RWPE2 (cell line): ENCODE measurements at regions not wholly inside any gene's neighbourhood (a gene's known extent, or its start where the extent isn't known, plus 50 kb on each side); places are given as distances from the start of the nearest gene placed in this dataset.

ENCODE experiments used
- ATAC-seq: fragments of 200-7000 bp; cut with Tn5 transposase; 3 replicates; pipeline ENCODE4 v1.9.1; 2021; ENCODE audit warnings: low read depth
- DNase-seq: peaks from one replicate; pipeline ENCODE4 v3.0.0-alpha.2; 2020; ENCODE audit warnings: low spot score
- H3K27ac ChIP-seq: fragments of 450-650 bp; 2 replicates; pipeline ENCODE4 v1.5.1; 2017; ENCODE audit warnings: mild to moderate bottlenecking; ENCODE audit not compliant: poor library complexity, severe bottlenecking
- H3K27me3 ChIP-seq: fragments of 250-450 bp; sonication (Bioruptor Pico); 2 replicates; pipeline ENCODE4 v1.5.1; 2021; ENCODE audit warnings: mild to moderate bottlenecking, moderate library complexity; ENCODE audit not compliant: insufficient read depth, poor library complexity, severe bottlenecking
- H3K36me3 ChIP-seq: fragments of 250-450 bp; sonication (Bioruptor Pico); 2 replicates; pipeline ENCODE4 v1.5.1; 2020; ENCODE audit warnings: low read depth, mild to moderate bottlenecking, moderate library complexity
- H3K4me1 ChIP-seq: fragments of 250-450 bp; sonication (Bioruptor Pico); 2 replicates; pipeline ENCODE4 v1.5.1; 2021; ENCODE audit warnings: mild to moderate bottlenecking, moderate library complexity; ENCODE audit not compliant: insufficient read depth, poor library complexity, severe bottlenecking
- H3K4me3 ChIP-seq: fragments of 250-450 bp; sonication (Bioruptor Pico); 2 replicates; pipeline ENCODE4 v1.5.1; 2021; ENCODE audit warnings: mild to moderate bottlenecking, moderate library complexity; ENCODE audit not compliant: severe bottlenecking
- H3K9me3 ChIP-seq: fragments of 250-450 bp; sonication (Bioruptor Pico); 2 replicates; pipeline ENCODE4 v1.5.1; 2021; ENCODE audit warnings: mild to moderate bottlenecking, moderate library complexity; ENCODE audit not compliant: severe bottlenecking
- TF ChIP-seq, protein P1 (sequence below): fragments of 450-650 bp; IDR thresholded peaks from one replicate; pipeline ENCODE4 v1.5.1; 2017; ENCODE audit warnings: mild to moderate bottlenecking, moderate library complexity; ENCODE audit not compliant: poor library complexity, severe bottlenecking

GRCh38 chr14:38868399-38869290 lies 234.4 kb downstream of the SEC23A start:
- Histone ChIP-seq H3K9me3 (no peaks in the 10 kb centered on the region), H3K27me3 (no peaks in the 10 kb centered on the region), H3K4me1 (no peaks in the 10 kb centered on the region), H3K36me3 (no peaks in the 10 kb centered on the region), H3K27ac (no peak overlapping the region), H3K4me3 (no peak overlapping the region)
- no peak for DNase-seq
- ATAC-seq, result no peak
- TF ChIP-seq, protein P1, sequence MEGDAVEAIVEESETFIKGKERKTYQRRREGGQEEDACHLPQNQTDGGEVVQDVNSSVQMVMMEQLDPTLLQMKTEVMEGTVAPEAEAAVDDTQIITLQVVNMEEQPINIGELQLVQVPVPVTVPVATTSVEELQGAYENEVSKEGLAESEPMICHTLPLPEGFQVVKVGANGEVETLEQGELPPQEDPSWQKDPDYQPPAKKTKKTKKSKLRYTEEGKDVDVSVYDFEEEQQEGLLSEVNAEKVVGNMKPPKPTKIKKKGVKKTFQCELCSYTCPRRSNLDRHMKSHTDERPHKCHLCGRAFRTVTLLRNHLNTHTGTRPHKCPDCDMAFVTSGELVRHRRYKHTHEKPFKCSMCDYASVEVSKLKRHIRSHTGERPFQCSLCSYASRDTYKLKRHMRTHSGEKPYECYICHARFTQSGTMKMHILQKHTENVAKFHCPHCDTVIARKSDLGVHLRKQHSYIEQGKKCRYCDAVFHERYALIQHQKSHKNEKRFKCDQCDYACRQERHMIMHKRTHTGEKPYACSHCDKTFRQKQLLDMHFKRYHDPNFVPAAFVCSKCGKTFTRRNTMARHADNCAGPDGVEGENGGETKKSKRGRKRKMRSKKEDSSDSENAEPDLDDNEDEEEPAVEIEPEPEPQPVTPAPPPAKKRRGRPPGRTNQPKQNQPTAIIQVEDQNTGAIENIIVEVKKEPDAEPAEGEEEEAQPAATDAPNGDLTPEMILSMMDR, result no peak

GRCh38 chr14:38867561-38868150 lies 235.4 kb downstream of the SEC23A start:
- ATAC-seq, result peak; percentile 95
- no peaks in the 10 kb centered on the region for H3K36me3 ChIP-seq
- TF ChIP-seq, protein P1, result peak; percentile 95

DNA sequence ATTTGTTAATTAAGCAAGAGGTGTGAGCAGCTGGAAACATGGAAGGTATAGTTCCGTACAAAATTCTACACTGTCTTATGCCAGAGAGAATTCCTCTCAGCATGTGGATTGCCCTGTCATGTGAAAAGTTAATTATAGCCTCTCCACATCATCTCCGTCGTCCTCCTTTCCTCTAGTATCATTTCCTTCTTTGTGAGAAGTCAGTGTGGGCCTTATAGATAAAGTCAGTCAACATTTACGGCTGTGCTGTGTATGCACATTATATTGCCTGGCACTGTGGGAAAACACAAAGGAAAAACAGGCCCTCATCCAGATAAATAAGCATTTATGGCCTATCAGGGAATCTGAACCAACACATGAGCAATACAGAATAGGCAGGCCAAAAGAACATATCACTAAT lies 236.6 kb downstream of the SEC23A start:
- no peak overlapping the region for H3K4me3 ChIP-seq
- no peaks in the 10 kb centered on the region for H3K27me3 ChIP-seq
- TF ChIP-seq, protein P1, result no peak
- H3K27ac ChIP-seq, result no peak overlapping the region
- ATAC-seq (no peak), DNase-seq (no peak)
- no peaks in the 10 kb centered on the region for H3K4me1 ChIP-seq
- no peaks in the 10 kb centered on the region for H3K36me3 ChIP-seq
- no peaks in the 10 kb centered on the region for H3K9me3 ChIP-seq

More at GRCh38 chr14:38867561-38868150, 235.4 kb downstream of the SEC23A start:
- H3K27me3 ChIP-seq, result no peaks in the 10 kb centered on the region
- DNase-seq, result no peak
- no peaks in the 10 kb centered on the region for H3K9me3 ChIP-seq
- H3K27ac ChIP-seq, result no peak overlapping the region
- no peaks in the 10 kb centered on the region for H3K4me1 ChIP-seq
- H3K4me3 ChIP-seq, result no peak overlapping the region

DNA sequence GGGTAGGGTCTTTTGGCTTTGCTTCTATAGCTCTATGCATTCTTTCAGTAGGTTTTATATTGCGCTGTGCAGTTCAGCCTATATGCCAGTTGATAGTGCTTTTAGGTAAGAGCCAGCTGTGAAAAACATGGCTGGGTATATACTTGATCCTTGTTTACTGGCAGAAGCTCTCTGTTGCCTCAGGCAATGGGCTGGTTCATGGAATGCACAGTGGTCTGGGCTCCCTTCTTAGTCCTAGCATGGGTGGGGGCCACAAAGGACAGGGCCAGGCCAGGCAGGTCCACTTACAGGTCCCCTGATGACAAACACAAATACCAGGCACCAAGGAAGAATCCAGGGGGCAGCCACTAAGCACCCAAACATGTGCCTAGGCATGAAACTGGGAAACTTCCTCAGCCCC lies 240.7 kb downstream of the SEC23A start:
- Histone ChIP-seq H3K36me3 (no peaks in the 10 kb centered on the region), H3K27ac (no peak overlapping the region), H3K27me3 (peaks cover 10% of the 10 kb centered on the region), H3K4me3 (no peak overlapping the region), H3K9me3 (no peaks in the 10 kb centered on the region), H3K4me1 (no peaks in the 10 kb centered on the region)
- TF ChIP-seq, protein P1, result no peak
- DNase-seq, result no peak
- ATAC-seq, result no peak
